HG02885 (cell line): ENCODE measurements at regions not wholly inside any gene's neighbourhood (a gene's known extent, or its start where the extent isn't known, plus 50 kb on each side); places are given as distances from the start of the nearest gene placed in this dataset.
"Not testable (repeated sequence)": the region's sequence is repeated elsewhere in the genome, so short reads cannot be mapped to it uniquely, and the experiment has no call there.

ENCODE experiments used
- ATAC-seq: cut with Tn5 transposase; IDR thresholded peaks from one replicate; pipeline ENCODE4 v1.9.1; 2021; ENCODE audit warnings: mild to moderate bottlenecking; ENCODE audit not compliant: unreplicated experiment, poor library complexity

GRCh38 chr4:159715180-159715579 is 612.3 kb downstream of the RAPGEF2 start:
- ATAC-seq, result not testable (repeated sequence)

GRCh38 chr4:159719531-159719930 is 616.7 kb downstream of the RAPGEF2 start:
- ATAC-seq, result no peak

- no peak for ATAC-seq
These were observed 619.2 kb downstream of the RAPGEF2 start for GRCh38 chr4:159722052-159722451.

DNA sequence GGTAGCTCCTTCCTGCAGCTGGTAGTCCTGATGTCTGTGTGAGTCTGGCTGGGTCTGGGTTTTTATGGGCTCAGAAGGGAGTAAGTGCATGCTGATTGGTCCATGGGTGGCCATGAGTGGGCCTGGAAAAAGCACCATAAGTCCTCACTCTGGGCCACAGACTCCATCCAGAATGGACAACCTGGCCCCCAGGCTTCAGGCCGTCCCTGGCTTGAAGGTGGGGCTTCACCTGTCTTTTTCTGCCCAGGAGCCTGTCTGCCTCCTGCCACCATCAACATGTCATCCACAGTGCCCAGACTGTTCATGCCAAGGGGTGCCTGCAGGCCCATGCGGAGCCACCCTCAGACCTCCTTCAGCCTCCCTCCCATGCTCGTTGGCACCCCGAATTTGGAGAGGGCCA is 620.0 kb downstream of the RAPGEF2 start:
- ATAC-seq, result no peak

GRCh38 chr4:159723341-159724048 is 620.6 kb downstream of the RAPGEF2 start:
- ATAC-seq, result no peak

DNA sequence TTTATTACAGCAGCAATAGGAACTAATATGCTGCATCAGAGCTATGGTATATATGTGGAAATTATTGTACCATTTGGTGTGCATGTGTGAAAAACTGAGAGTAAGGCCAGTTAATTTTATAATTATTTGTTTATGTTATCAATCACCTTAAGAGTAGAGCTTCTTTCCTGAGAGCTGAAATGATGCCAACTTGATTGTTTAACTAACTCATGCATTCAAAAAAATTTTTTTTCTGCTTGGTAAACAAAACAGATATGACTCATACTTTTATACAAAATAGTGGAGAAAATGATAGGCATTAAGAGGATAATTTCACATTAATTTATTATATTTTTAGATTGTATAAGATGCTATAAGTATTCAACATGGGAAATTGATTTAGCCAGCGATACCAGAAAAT is 622.7 kb downstream of the RAPGEF2 start:
- no peak for ATAC-seq

DNA sequence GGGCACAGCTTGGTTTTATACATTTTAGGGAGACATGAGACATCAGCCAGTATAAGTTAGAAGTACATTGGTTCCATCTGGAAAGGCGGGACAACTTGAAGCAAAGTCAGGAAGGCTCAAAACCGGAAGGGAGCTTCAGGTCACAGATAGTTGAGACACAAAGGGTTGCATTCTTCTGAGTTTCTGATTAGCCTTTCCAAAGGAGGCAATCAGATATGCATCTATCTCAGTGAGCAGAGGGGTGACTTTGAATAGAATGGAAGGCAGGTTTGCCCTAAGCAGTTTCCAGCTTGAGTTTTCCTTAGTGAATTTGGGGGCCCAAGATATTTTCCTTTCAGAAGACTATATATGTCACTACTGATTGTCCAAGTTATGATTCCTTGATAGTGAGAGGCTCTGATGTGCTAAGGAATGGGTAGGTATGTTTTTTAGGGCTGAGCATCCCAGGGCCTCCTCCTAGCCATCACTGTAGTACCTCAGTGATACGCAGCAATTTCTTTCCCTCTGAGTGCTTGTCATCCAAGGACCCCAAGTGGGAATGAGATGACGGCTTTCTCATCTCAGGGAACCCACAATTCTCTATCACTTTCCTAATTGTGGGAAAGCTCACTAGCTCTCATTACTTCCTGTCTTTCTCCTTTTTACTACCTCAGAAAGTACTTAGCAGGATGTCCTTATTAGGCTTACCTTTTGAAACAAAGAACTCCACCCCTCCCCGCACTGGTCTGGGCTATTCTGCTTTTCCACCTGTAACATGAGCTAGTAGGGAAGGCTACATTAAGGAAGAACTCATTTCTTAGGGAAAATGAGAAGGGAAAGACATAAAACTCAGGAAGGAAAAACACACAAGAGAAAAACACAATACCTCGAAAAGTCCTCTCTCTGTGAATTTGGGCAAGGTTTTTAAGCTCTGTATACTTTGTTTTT is 632.7 kb downstream of the RAPGEF2 start:
- ATAC-seq, result no peak

DNA sequence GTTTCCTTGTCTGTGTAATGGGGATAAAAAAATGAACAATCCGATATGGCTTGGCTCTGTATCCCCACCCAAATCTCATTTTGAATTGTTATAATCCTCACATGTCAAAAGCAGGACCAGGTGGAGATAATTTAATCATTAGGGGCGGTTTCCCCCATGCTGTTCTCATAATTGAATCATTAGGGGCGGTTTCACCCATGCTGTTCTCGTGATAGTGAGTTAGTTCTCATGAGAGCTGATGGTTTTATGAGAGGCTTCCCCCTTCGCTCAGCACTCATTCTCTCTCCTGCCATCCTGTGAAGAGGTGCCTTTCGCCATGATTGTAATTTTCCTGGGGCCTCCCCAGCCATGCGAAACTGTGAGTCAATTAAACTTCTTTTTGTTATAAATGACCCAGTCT is 633.5 kb downstream of the RAPGEF2 start:
- ATAC-seq, result no peak

DNA sequence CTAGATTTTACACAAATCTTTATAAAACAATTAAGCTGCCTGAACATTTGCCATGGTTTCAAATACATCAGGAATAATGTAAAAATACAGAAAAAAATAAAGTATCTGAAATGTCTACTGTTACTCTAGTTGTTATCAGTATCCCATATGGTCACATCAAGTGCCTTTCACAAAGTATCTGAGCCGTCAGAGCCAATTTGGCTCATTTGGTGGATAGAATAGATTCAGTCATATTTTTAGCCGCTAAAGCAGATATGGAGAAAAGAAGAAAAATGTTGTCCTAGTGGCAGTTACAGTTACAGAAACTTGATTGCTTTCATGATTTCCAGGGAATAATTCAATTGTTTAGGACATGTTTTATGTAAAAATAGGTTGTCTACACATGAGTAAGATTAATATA is 641.1 kb downstream of the RAPGEF2 start:
- no peak for ATAC-seq

GRCh38 chr4:159747983-159748382 is 645.1 kb downstream of the RAPGEF2 start:
- ATAC-seq, result no peak

GRCh38 chr4:159748834-159749444 is 646.1 kb downstream of the RAPGEF2 start:
- ATAC-seq, result no peak

- no peak for ATAC-seq
These were observed 654.6 kb downstream of the RAPGEF2 start for GRCh38 chr4:159757499-159757898.

- no peak for ATAC-seq
These were observed 655.2 kb downstream of the RAPGEF2 start for GRCh38 chr4:159758061-159758460.

DNA sequence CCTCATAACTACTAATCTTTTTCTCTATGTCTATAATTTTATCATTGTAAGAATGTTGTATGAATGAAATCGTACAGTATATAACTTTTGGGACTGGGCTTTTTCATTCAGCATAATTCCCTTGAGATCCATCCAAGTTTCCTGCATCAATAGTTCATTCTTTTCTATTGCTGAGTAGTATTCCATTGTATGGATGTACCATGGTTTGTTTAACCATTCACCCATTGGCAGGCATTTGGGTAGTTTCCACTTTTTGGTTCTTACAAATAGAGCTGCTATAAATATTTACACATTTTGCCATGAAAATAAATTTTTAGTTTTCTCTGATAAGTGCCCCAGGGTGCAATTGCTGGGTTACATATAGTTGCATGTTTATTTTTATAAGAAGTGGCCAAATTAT is 659.8 kb downstream of the RAPGEF2 start:
- no peak for ATAC-seq

GRCh38 chr4:159764343-159764952 is 661.6 kb downstream of the RAPGEF2 start:
- ATAC-seq, result peak; percentile 87

GRCh38 chr4:159765382-159765781 is 662.5 kb downstream of the RAPGEF2 start:
- no peak for ATAC-seq

GRCh38 chr4:159766241-159766640 is 663.4 kb downstream of the RAPGEF2 start:
- no peak for ATAC-seq

- ATAC-seq, result no peak
These were observed 664.5 kb downstream of the RAPGEF2 start for GRCh38 chr4:159767406-159767805.

GRCh38 chr4:159768016-159768415 is 665.1 kb downstream of the RAPGEF2 start:
- no peak for ATAC-seq

DNA sequence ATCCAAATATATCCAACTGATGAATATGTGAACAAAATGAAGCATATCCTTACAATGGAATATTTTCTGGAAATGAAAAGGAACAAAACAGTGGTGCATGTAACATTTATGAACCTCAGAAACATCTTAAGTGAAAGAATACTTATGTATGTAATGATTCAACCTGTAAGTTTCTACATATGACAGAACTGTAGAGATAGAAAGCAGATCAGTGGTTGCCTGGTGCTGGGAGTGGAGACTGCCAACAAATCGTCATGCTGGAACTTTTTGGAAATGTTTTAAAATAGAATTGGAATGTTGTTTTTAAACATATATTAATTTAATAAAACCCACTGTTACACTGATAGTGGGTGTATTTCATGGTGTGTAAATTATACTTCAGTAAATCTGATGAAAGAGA is 667.5 kb downstream of the RAPGEF2 start:
- no peak for ATAC-seq

- no peak for ATAC-seq
These were observed 668.1 kb downstream of the RAPGEF2 start for GRCh38 chr4:159770969-159771368.
